ENCODE measurements at regions not wholly inside any gene's neighbourhood (a gene's known extent, or its start where the extent isn't known, plus 50 kb on each side); places are given as distances from the start of the nearest gene placed in this dataset.

GRCh38 chr5:57725658-57726504 is 243.3 kb upstream of the ACTBL2 start:
- Histone ChIP-seq H3K36me3 (ENCODE audit: control insufficient read depth, insufficient read depth, low read length) (no peaks in the 10 kb centered on the region), H3K4me1 (ENCODE audit: control insufficient read depth, insufficient read depth, low read length) (no peaks in the 10 kb centered on the region), H3K4me3 (ENCODE audit: low read depth in 2 of 2, low read length in 2 of 2) (no peak overlapping the region), H3K9me3 (ENCODE audit: control insufficient read depth, insufficient read depth, low read depth, low read length) (peaks cover 3% of the 10 kb centered on the region; the same call in 1 of the 2 replicates), H3K27me3 (ENCODE audit: control insufficient read depth, insufficient read depth, low read length) (no peaks in the 10 kb centered on the region), H3K27ac (ENCODE audit: low read length) (peak overlapping the region; percentile 25; the same call in 1 of the 2 replicates)
- no TSS peak for BruUV-seq (replicated peaks)
- ChIA-PET POLR2A (no interaction called here), CTCF (no interaction called here)
- DNase-seq (ENCODE audit: low read depth, low spot score) (no peak), ATAC-seq (no peak)
- intact Hi-C loops (cut with micrococcal nuclease; ENCODE audit: unreplicated experiment): no loop called here
- in situ Hi-C loops (cut with HindIII; ENCODE audit: low pct_unique_long_range_greater_than_20kb, low sequenced_read_pairs): no loop called here
- TF ChIP-seq REST (IDR thresholded peaks at IDR 0.05; ENCODE audit: insufficient read depth in 1 of 2, low read depth in 2 of 2, low read length in 1 of 2): no peak
- no peak for TF ChIP-seq CTCF (IDR thresholded peaks at IDR 0.05)
- no peak for TF ChIP-seq TCF7L2 (IDR thresholded peaks at IDR 0.05; ENCODE audit: low read depth, low read length)
- no peak for TF ChIP-seq SIN3A (IDR thresholded peaks at IDR 0.05; ENCODE audit: borderline replicate concordance, insufficient read depth, low read depth, low read length)
- TF ChIP-seq POLR2AphosphoS5 (IDR thresholded peaks at IDR 0.05; ENCODE audit: low read depth, low read length): no peak

DNA sequence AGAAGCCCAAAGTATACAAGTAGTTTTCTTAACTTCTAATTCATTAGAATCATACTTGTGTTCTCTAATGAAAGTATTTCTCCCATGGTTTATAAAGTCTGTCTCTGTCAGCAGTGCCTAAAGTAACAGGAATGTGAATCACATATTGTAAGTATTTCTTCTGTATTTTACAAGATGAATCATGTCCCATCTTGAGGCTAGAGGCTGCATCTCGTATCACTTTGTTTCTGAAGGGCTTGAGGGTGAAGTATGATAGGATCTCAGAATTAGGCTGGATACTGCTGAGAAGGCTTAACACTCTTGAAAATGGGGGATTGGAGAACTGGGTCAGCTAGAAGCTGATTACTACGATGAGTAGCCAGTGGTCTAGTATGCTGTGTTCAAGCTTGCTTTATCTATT is 242.2 kb upstream of the ACTBL2 start:
- no peak overlapping the region for H3K27ac ChIP-seq (ENCODE audit: low read length)

More for the DNA sequence above, 242.2 kb upstream of the ACTBL2 start:
- BruUV-seq (replicated peaks): no TSS peak
- H3K27me3 ChIP-seq (ENCODE audit: control insufficient read depth, insufficient read depth, low read length): no peaks in the 10 kb centered on the region
- ATAC-seq (no peak), DNase-seq (ENCODE audit: low read depth, low spot score) (no peak)
- in situ Hi-C loops (cut with HindIII; ENCODE audit: low pct_unique_long_range_greater_than_20kb, low sequenced_read_pairs): no loop called here
- CTCF ChIA-PET: no interaction called here
- no peak overlapping the region for H3K4me3 ChIP-seq (ENCODE audit: low read depth in 2 of 2, low read length in 2 of 2)
- H3K4me1 ChIP-seq (ENCODE audit: control insufficient read depth, insufficient read depth, low read length): no peaks in the 10 kb centered on the region
- intact Hi-C loops (cut with micrococcal nuclease; ENCODE audit: unreplicated experiment): no loop called here
- no peaks in the 10 kb centered on the region for H3K36me3 ChIP-seq (ENCODE audit: control insufficient read depth, insufficient read depth, low read length)
- no peak for TF ChIP-seq TCF7L2 (IDR thresholded peaks at IDR 0.05; ENCODE audit: low read depth, low read length)
- no peak for TF ChIP-seq REST (IDR thresholded peaks at IDR 0.05; ENCODE audit: insufficient read depth in 1 of 2, low read depth in 2 of 2, low read length in 1 of 2)
- no peak for TF ChIP-seq POLR2AphosphoS5 (IDR thresholded peaks at IDR 0.05; ENCODE audit: low read depth, low read length)
- no peak for TF ChIP-seq CTCF (IDR thresholded peaks at IDR 0.05)
- TF ChIP-seq SIN3A (IDR thresholded peaks at IDR 0.05; ENCODE audit: borderline replicate concordance, insufficient read depth, low read depth, low read length): no peak
- POLR2A ChIA-PET: no interaction called here
- peaks cover 3% of the 10 kb centered on the region; the same call in 1 of the 2 replicates for H3K9me3 ChIP-seq (ENCODE audit: control insufficient read depth, insufficient read depth, low read depth, low read length)

Data from Panc1 (cell line).